ENCODE measurements at regions not wholly inside any gene's neighbourhood (a gene's known extent, or its start where the extent isn't known, plus 50 kb on each side); places are given as distances from the start of the nearest gene placed in this dataset.

- DNase-seq = no peak
- no peaks in the 10 kb centered on the region for H3K27me3 ChIP-seq
- H3K27ac ChIP-seq = no peak overlapping the region
- H3K9me3 ChIP-seq = no peaks in the 10 kb centered on the region
- no peak for ATAC-seq
- intact Hi-C loops (cut with DNase I) = no loop called here
- no peaks in the 10 kb centered on the region for H3K4me1 ChIP-seq
- TF ChIP-seq CTCF (IDR thresholded peaks at IDR 0.05) = no peak
- no peak overlapping the region for H3K4me3 ChIP-seq
- H3K36me3 ChIP-seq = no peaks in the 10 kb centered on the region
Measured at GRCh38 chr13:78430166-78430791, 173.1 kb downstream of the POU4F1 start.

- Histone ChIP-seq H3K4me1 (no peaks in the 10 kb centered on the region), H3K9me3 (no peaks in the 10 kb centered on the region), H3K36me3 (no peaks in the 10 kb centered on the region), H3K4me3 (no peak overlapping the region), H3K27ac (no peak overlapping the region), H3K27me3 (no peaks in the 10 kb centered on the region)
- intact Hi-C loops (cut with DNase I) = no loop called here
- TF ChIP-seq CTCF (IDR thresholded peaks at IDR 0.05) = no peak
- ATAC-seq = no peak
- DNase-seq = no peak
Measured at GRCh38 chr13:78428646-78429045, 174.7 kb downstream of the POU4F1 start.

GRCh38 chr13:78426183-78426582, 177.2 kb downstream of the POU4F1 start:
- no peaks in the 10 kb centered on the region for H3K4me1 ChIP-seq
- no peaks in the 10 kb centered on the region for H3K27me3 ChIP-seq
- intact Hi-C loops (cut with DNase I) = no loop called here
- H3K36me3 ChIP-seq = no peaks in the 10 kb centered on the region
- no peak for TF ChIP-seq CTCF (IDR thresholded peaks at IDR 0.05)
- H3K9me3 ChIP-seq = peaks cover 0 to 3% of the 10 kb centered on the region in 2 donors
- H3K4me3 ChIP-seq = no peak overlapping the region
- no peak overlapping the region for H3K27ac ChIP-seq
- ATAC-seq (no peak), DNase-seq (no peak)

- H3K4me3 ChIP-seq = no peak overlapping the region
- no peak overlapping the region for H3K27ac ChIP-seq
- ATAC-seq (no peak), DNase-seq (no peak)
- intact Hi-C loops (cut with DNase I) = no loop called here
- H3K9me3 ChIP-seq = peaks cover 0 to 3% of the 10 kb centered on the region in 2 donors
- H3K4me1 ChIP-seq = no peaks in the 10 kb centered on the region
- H3K27me3 ChIP-seq = no peaks in the 10 kb centered on the region
- TF ChIP-seq CTCF (IDR thresholded peaks at IDR 0.05) = no peak
- H3K36me3 ChIP-seq = no peaks in the 10 kb centered on the region
Measured at GRCh38 chr13:78420814-78421213, 182.5 kb downstream of the POU4F1 start.

- H3K27ac ChIP-seq = no peak overlapping the region
- intact Hi-C loops (cut with DNase I) = no loop called here
- H3K27me3 ChIP-seq = no peaks in the 10 kb centered on the region
- H3K36me3 ChIP-seq = no peaks in the 10 kb centered on the region
- DNase-seq (no peak), ATAC-seq (no peak)
- TF ChIP-seq CTCF (IDR thresholded peaks at IDR 0.05) = no peak
- no peaks in the 10 kb centered on the region for H3K4me1 ChIP-seq
- no peak overlapping the region for H3K4me3 ChIP-seq
- no peaks in the 10 kb centered on the region for H3K9me3 ChIP-seq
Measured at GRCh38 chr13:78413887-78414553, 189.3 kb downstream of the POU4F1 start.
